ENCODE measurements at regions not wholly inside any gene's neighbourhood (a gene's known extent, or its start where the extent isn't known, plus 50 kb on each side); places are given as distances from the start of the nearest gene placed in this dataset.
"Not testable (repeated sequence)": the region's sequence is repeated elsewhere in the genome, so short reads cannot be mapped to it uniquely, and the experiment has no call there.

GRCh38 chr12:102680304-102680703 lies 199.9 kb upstream of the IGF1 start:
- H3K4me1 ChIP-seq (ENCODE audit: control insufficient read depth, insufficient read depth, low read length) = no peaks in the 10 kb centered on the region
- no peaks in the 10 kb centered on the region for H3K9me3 ChIP-seq (ENCODE audit: control insufficient read depth, insufficient read depth, low read length)
- no peaks in the 10 kb centered on the region for H3K27me3 ChIP-seq (ENCODE audit: control insufficient read depth, insufficient read depth, low read length)
- no peak for DNase-seq (ENCODE audit: low read depth in 4 of 6, low spot score in 6 of 6)
- H3K4me3 ChIP-seq (ENCODE audit: low read depth, low read length) = no peak overlapping the region
- no peaks in the 10 kb centered on the region for H3K36me3 ChIP-seq (ENCODE audit: control insufficient read depth, insufficient read depth, low read length)
- no peak overlapping the region for H3K27ac ChIP-seq (ENCODE audit: low read depth, low read length)
- WGBS (ENCODE audit: insufficient coverage) = 100% methylated on average over 1 of the region's 2 CpGs

- H3K4me3 ChIP-seq (ENCODE audit: low read depth, low read length) = no peak overlapping the region
- no CpG with 5 or more reads among the region's 1 CpG for WGBS (ENCODE audit: insufficient coverage)
- H3K27me3 ChIP-seq (ENCODE audit: control insufficient read depth, insufficient read depth, low read length) = no peaks in the 10 kb centered on the region
- H3K4me1 ChIP-seq (ENCODE audit: control insufficient read depth, insufficient read depth, low read length) = no peaks in the 10 kb centered on the region
- H3K9me3 ChIP-seq (ENCODE audit: control insufficient read depth, insufficient read depth, low read length) = peaks cover 5% of the 10 kb centered on the region
- H3K36me3 ChIP-seq (ENCODE audit: control insufficient read depth, insufficient read depth, low read length) = no peaks in the 10 kb centered on the region
- no peak overlapping the region for H3K27ac ChIP-seq (ENCODE audit: low read depth, low read length)
- DNase-seq (ENCODE audit: low read depth in 4 of 6, low spot score in 6 of 6) = no peak
These were observed 196.4 kb upstream of the IGF1 start for GRCh38 chr12:102676812-102677211.

GRCh38 chr12:102675672-102676071 lies 195.3 kb upstream of the IGF1 start:
- Histone ChIP-seq H3K27me3 (ENCODE audit: control insufficient read depth, insufficient read depth, low read length) (no peaks in the 10 kb centered on the region), H3K9me3 (ENCODE audit: control insufficient read depth, insufficient read depth, low read length) (peaks cover 5% of the 10 kb centered on the region), H3K27ac (ENCODE audit: low read depth, low read length) (no peak overlapping the region), H3K4me3 (ENCODE audit: low read depth, low read length) (no peak overlapping the region), H3K36me3 (ENCODE audit: control insufficient read depth, insufficient read depth, low read length) (no peaks in the 10 kb centered on the region), H3K4me1 (ENCODE audit: control insufficient read depth, insufficient read depth, low read length) (no peaks in the 10 kb centered on the region)
- no peak for DNase-seq (ENCODE audit: low read depth in 4 of 6, low spot score in 6 of 6)
- WGBS (ENCODE audit: insufficient coverage) = 94% methylated on average over 2 of the region's 5 CpGs

- Histone ChIP-seq H3K27ac (ENCODE audit: low read depth, low read length) (no peak overlapping the region), H3K4me1 (ENCODE audit: control insufficient read depth, insufficient read depth, low read length) (no peaks in the 10 kb centered on the region), H3K4me3 (ENCODE audit: low read depth, low read length) (no peak overlapping the region), H3K36me3 (ENCODE audit: control insufficient read depth, insufficient read depth, low read length) (no peaks in the 10 kb centered on the region), H3K27me3 (ENCODE audit: control insufficient read depth, insufficient read depth, low read length) (no peaks in the 10 kb centered on the region), H3K9me3 (ENCODE audit: control insufficient read depth, insufficient read depth, low read length) (peaks cover 5% of the 10 kb centered on the region)
- no peak for DNase-seq (ENCODE audit: low read depth in 4 of 6, low spot score in 6 of 6)
- no CpG with 5 or more reads among the region's 1 CpG for WGBS (ENCODE audit: insufficient coverage)
These were observed 193.2 kb upstream of the IGF1 start for GRCh38 chr12:102673606-102674005.

- H3K27ac ChIP-seq (ENCODE audit: low read depth, low read length); DNase-seq (ENCODE audit: low read depth in 4 of 6, low spot score in 6 of 6); H3K36me3 ChIP-seq (ENCODE audit: control insufficient read depth, insufficient read depth, low read length); H3K4me3 ChIP-seq (ENCODE audit: low read depth, low read length); H3K27me3 ChIP-seq (ENCODE audit: control insufficient read depth, insufficient read depth, low read length); H3K4me1 ChIP-seq (ENCODE audit: control insufficient read depth, insufficient read depth, low read length); H3K9me3 ChIP-seq (ENCODE audit: control insufficient read depth, insufficient read depth, low read length): not testable (repeated sequence)
These were observed 191.8 kb upstream of the IGF1 start for GRCh38 chr12:102672212-102672611.

GRCh38 chr12:102669056-102669455 lies 188.7 kb upstream of the IGF1 start:
- Histone ChIP-seq H3K4me3 (ENCODE audit: low read depth, low read length) (no peak overlapping the region), H3K4me1 (ENCODE audit: control insufficient read depth, insufficient read depth, low read length) (no peaks in the 10 kb centered on the region), H3K36me3 (ENCODE audit: control insufficient read depth, insufficient read depth, low read length) (no peaks in the 10 kb centered on the region), H3K27me3 (ENCODE audit: control insufficient read depth, insufficient read depth, low read length) (no peaks in the 10 kb centered on the region), H3K27ac (ENCODE audit: low read depth, low read length) (no peak overlapping the region), H3K9me3 (ENCODE audit: control insufficient read depth, insufficient read depth, low read length) (peaks cover 5% of the 10 kb centered on the region)
- WGBS (ENCODE audit: insufficient coverage) = no CpG with 5 or more reads among the region's 1 CpG
- no peak for DNase-seq (ENCODE audit: low read depth in 4 of 6, low spot score in 6 of 6)

- H3K9me3 ChIP-seq (ENCODE audit: control insufficient read depth, insufficient read depth, low read length); H3K27me3 ChIP-seq (ENCODE audit: control insufficient read depth, insufficient read depth, low read length); H3K4me3 ChIP-seq (ENCODE audit: low read depth, low read length); H3K4me1 ChIP-seq (ENCODE audit: control insufficient read depth, insufficient read depth, low read length); H3K36me3 ChIP-seq (ENCODE audit: control insufficient read depth, insufficient read depth, low read length); H3K27ac ChIP-seq (ENCODE audit: low read depth, low read length): not testable (repeated sequence)
- DNase-seq (ENCODE audit: low read depth in 4 of 6, low spot score in 6 of 6) = peak in 1 of 6 donors; percentile 16
- WGBS (ENCODE audit: insufficient coverage) = 0% methylated on average over 2 of the region's 3 CpGs
These were observed 185.8 kb upstream of the IGF1 start for GRCh38 chr12:102666176-102666575.

- Histone ChIP-seq H3K4me1 (ENCODE audit: control insufficient read depth, insufficient read depth, low read length) (no peaks in the 10 kb centered on the region), H3K27me3 (ENCODE audit: control insufficient read depth, insufficient read depth, low read length) (no peaks in the 10 kb centered on the region), H3K27ac (ENCODE audit: low read depth, low read length) (no peak overlapping the region), H3K9me3 (ENCODE audit: control insufficient read depth, insufficient read depth, low read length) (peaks cover 5% of the 10 kb centered on the region), H3K36me3 (ENCODE audit: control insufficient read depth, insufficient read depth, low read length) (no peaks in the 10 kb centered on the region), H3K4me3 (ENCODE audit: low read depth, low read length) (no peak overlapping the region)
- DNase-seq (ENCODE audit: low read depth in 4 of 6, low spot score in 6 of 6) = peak in 1 of 6 donors; percentile 15
- 90% methylated on average over 2 of the region's 4 CpGs for WGBS (ENCODE audit: insufficient coverage)
These were observed 179.0 kb upstream of the IGF1 start for GRCh38 chr12:102659200-102659911.

GRCh38 chr12:102653406-102653805 lies 173.0 kb upstream of the IGF1 start:
- H3K9me3 ChIP-seq (ENCODE audit: control insufficient read depth, insufficient read depth, low read length) = peaks cover 5% of the 10 kb centered on the region
- no peak overlapping the region for H3K4me3 ChIP-seq (ENCODE audit: low read depth, low read length)
- H3K27me3 ChIP-seq (ENCODE audit: control insufficient read depth, insufficient read depth, low read length) = no peaks in the 10 kb centered on the region
- WGBS (ENCODE audit: insufficient coverage) = no CpG with 5 or more reads among the region's 2 CpGs
- peak in 2 of 6 donors; percentile 9 to 10 for DNase-seq (ENCODE audit: low read depth in 4 of 6, low spot score in 6 of 6)
- no peaks in the 10 kb centered on the region for H3K36me3 ChIP-seq (ENCODE audit: control insufficient read depth, insufficient read depth, low read length)
- no peak overlapping the region for H3K27ac ChIP-seq (ENCODE audit: low read depth, low read length)
- no peaks in the 10 kb centered on the region for H3K4me1 ChIP-seq (ENCODE audit: control insufficient read depth, insufficient read depth, low read length)

- no peaks in the 10 kb centered on the region for H3K4me1 ChIP-seq (ENCODE audit: control insufficient read depth, insufficient read depth, low read length)
- peaks cover 2% of the 10 kb centered on the region for H3K9me3 ChIP-seq (ENCODE audit: control insufficient read depth, insufficient read depth, low read length)
- H3K27me3 ChIP-seq (ENCODE audit: control insufficient read depth, insufficient read depth, low read length) = no peaks in the 10 kb centered on the region
- no peak for DNase-seq (ENCODE audit: low read depth in 4 of 6, low spot score in 6 of 6)
- no peaks in the 10 kb centered on the region for H3K36me3 ChIP-seq (ENCODE audit: control insufficient read depth, insufficient read depth, low read length)
- 100% methylated on average over 1 of the region's 4 CpGs for WGBS (ENCODE audit: insufficient coverage)
- no peak overlapping the region for H3K27ac ChIP-seq (ENCODE audit: low read depth, low read length)
- H3K4me3 ChIP-seq (ENCODE audit: low read depth, low read length) = no peak overlapping the region
These were observed 172.4 kb upstream of the IGF1 start for GRCh38 chr12:102652645-102653313.
